Ramos (cell line): ENCODE measurements at regions not wholly inside any gene's neighbourhood (a gene's known extent, or its start where the extent isn't known, plus 50 kb on each side); places are given as distances from the start of the nearest gene placed in this dataset.
"Not testable (repeated sequence)": the region's sequence is repeated elsewhere in the genome, so short reads cannot be mapped to it uniquely, and the experiment has no call there.

Experiments
- in situ Hi-C: fragments of 300-500 bp; cut with MboI; formaldehyde crosslinking; loops from one replicate; pipeline ENCODE4 v1.14.3; 2022; ENCODE audit warnings: low sequenced_read_pairs; ENCODE audit not compliant: unreplicated experiment

- in situ Hi-C loops: no loop called here
Observed at GRCh38 chr11:25159341-25159740, 662.5 kb downstream of the LUZP2 start.

GRCh38 chr11:25163421-25163820 lies 666.6 kb downstream of the LUZP2 start:
- in situ Hi-C loops: no loop called here

- in situ Hi-C loops: no loop called here
Observed at GRCh38 chr11:25180187-25180586, 683.3 kb downstream of the LUZP2 start.

GRCh38 chr11:25183411-25183810 lies 686.6 kb downstream of the LUZP2 start:
- in situ Hi-C loops: no loop called here

GRCh38 chr11:25197515-25197914 lies 700.7 kb downstream of the LUZP2 start:
- in situ Hi-C loops: no loop called here

- in situ Hi-C loops: no loop called here
Observed at GRCh38 chr11:25198704-25199103, 701.9 kb downstream of the LUZP2 start.

- in situ Hi-C loops: no loop called here
Observed at GRCh38 chr11:25200925-25201324, 704.1 kb downstream of the LUZP2 start.

- in situ Hi-C loops: no loop called here
Observed at GRCh38 chr11:25206762-25207161, 709.9 kb downstream of the LUZP2 start.

GRCh38 chr11:25211635-25212254 lies 714.9 kb downstream of the LUZP2 start:
- in situ Hi-C loops: no loop called here

GRCh38 chr11:25214535-25215176 lies 717.8 kb downstream of the LUZP2 start:
- in situ Hi-C loops: no loop called here

GRCh38 chr11:25218036-25218435 lies 721.2 kb downstream of the LUZP2 start:
- in situ Hi-C loops: no loop called here

GRCh38 chr11:25225078-25225477 lies 728.2 kb downstream of the LUZP2 start:
- in situ Hi-C loops: no loop called here

- in situ Hi-C loops: no loop called here
Observed at GRCh38 chr11:25242928-25243327, 746.1 kb downstream of the LUZP2 start.

GRCh38 chr11:25244126-25244525 lies 747.3 kb downstream of the LUZP2 start:
- in situ Hi-C loops: no loop called here

GRCh38 chr11:25247336-25247735 lies 750.5 kb downstream of the LUZP2 start:
- in situ Hi-C loops: no loop called here

GRCh38 chr11:25252854-25253253 lies 756.0 kb downstream of the LUZP2 start:
- in situ Hi-C loops: no loop called here

GRCh38 chr11:25263861-25264260 lies 767.0 kb downstream of the LUZP2 start:
- in situ Hi-C loops: not testable (repeated sequence)

- in situ Hi-C loops: no loop called here
Observed at GRCh38 chr11:25271301-25271700, 774.4 kb downstream of the LUZP2 start.

GRCh38 chr11:25272214-25272613 lies 775.4 kb downstream of the LUZP2 start:
- in situ Hi-C loops: no loop called here

- in situ Hi-C loops: not testable (repeated sequence)
Observed at GRCh38 chr11:25280821-25281220, 784.0 kb downstream of the LUZP2 start.

GRCh38 chr11:25293166-25293565 lies 796.3 kb downstream of the LUZP2 start:
- in situ Hi-C loops: no loop called here

GRCh38 chr11:25298450-25298849 lies 801.6 kb downstream of the LUZP2 start:
- in situ Hi-C loops: no loop called here
